22Rv1 (cell line): ENCODE measurements at regions not wholly inside any gene's neighbourhood (a gene's known extent, or its start where the extent isn't known, plus 50 kb on each side); places are given as distances from the start of the nearest gene placed in this dataset.

ENCODE experiments used
- ZFX ChIP-seq: fragments of 450-650 bp; IDR thresholded peaks from 2 replicates; pipeline ENCODE4 v1.6.1; 2017; ENCODE audit warnings: antibody characterized with exemption, borderline replicate concordance
- TF ChIP-seq, protein P1 (sequence below): fragments of 450-650 bp; IDR thresholded peaks from 2 replicates; pipeline ENCODE4 v1.5.1; 2017; ENCODE audit warnings: mild to moderate bottlenecking

DNA sequence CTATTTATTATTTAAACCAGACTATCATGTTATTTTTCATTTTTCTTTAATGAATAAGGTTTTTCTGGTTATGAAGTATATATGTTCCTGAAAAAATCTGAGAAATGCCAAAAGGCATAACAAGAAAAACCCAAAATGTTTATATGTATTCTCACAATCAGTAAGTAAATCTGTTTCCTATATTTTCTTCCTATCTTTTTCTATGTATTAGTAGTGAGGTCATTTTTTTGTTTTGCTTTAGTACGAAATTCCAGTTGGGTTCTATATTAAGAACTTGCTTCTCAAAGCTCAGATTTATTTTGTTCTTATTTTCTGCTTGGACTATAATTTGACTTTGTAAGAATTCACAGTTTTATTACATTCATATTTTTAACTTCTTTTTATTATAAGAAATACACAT, 287.5 kb upstream of the NFE2L3 start:
- TF ChIP-seq, protein P1, sequence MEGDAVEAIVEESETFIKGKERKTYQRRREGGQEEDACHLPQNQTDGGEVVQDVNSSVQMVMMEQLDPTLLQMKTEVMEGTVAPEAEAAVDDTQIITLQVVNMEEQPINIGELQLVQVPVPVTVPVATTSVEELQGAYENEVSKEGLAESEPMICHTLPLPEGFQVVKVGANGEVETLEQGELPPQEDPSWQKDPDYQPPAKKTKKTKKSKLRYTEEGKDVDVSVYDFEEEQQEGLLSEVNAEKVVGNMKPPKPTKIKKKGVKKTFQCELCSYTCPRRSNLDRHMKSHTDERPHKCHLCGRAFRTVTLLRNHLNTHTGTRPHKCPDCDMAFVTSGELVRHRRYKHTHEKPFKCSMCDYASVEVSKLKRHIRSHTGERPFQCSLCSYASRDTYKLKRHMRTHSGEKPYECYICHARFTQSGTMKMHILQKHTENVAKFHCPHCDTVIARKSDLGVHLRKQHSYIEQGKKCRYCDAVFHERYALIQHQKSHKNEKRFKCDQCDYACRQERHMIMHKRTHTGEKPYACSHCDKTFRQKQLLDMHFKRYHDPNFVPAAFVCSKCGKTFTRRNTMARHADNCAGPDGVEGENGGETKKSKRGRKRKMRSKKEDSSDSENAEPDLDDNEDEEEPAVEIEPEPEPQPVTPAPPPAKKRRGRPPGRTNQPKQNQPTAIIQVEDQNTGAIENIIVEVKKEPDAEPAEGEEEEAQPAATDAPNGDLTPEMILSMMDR = no peak
- no peak for TF ChIP-seq ZFX
